ENCODE measurements at regions not wholly inside any gene's neighbourhood (a gene's known extent, or its start where the extent isn't known, plus 50 kb on each side); places are given as distances from the start of the nearest gene placed in this dataset.
"Not testable (repeated sequence)": the region's sequence is repeated elsewhere in the genome, so short reads cannot be mapped to it uniquely, and the experiment has no call there.

GRCh38 chr4:165548702-165549101 is 169.9 kb downstream of the CPE start:
- DNase-seq = no peak

GRCh38 chr4:165553221-165553810 is 174.5 kb downstream of the CPE start:
- no peak for DNase-seq

GRCh38 chr4:165555302-165555701 is 176.5 kb downstream of the CPE start:
- DNase-seq = no peak

DNA sequence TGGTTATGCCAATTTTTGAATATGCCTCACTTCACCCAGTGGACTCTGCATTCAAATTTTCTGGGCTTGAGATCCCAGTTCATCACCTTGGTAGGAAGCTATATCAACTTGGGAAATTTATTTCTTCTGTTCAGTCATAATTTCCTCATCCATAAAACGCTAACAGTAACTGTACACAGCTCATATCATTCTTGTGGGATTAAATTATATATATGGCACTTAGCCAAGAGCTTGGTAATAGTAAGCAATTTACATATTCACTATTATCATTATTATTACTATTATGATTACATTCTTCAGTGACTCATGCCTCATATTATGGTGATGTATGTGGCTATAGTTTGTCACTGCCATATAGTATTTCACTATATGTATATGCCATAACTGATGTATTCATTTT is 177.6 kb downstream of the CPE start:
- DNase-seq = no peak

DNA sequence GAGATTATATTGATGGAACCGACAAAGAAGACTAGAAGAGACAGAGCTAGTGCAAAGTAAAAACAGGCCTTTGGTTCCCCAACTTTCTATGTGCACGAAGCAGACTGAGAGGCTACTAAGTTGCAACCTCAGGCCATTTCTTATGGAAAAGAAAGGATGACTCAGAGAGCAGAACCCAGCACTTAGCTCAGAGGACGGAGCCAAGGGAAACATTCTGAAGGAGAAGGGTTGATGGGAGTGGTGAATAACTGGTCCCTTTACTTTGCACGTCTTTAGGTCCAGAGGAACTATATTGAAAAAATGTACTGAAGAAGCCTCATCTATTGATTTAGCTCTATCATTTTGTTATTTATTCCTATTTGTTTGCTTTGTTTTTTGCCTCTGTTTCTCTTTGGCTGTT is 182.1 kb downstream of the CPE start:
- DNase-seq = no peak

GRCh38 chr4:165563851-165564250 is 185.0 kb downstream of the CPE start:
- no peak for DNase-seq

- DNase-seq = no peak
Observed at GRCh38 chr4:165569031-165569430, 190.2 kb downstream of the CPE start.

- not testable (repeated sequence) for DNase-seq
Observed at GRCh38 chr4:165571476-165571875, 192.7 kb downstream of the CPE start.

- no peak for DNase-seq
Observed at GRCh38 chr4:165580351-165580905, 201.6 kb downstream of the CPE start.

DNA sequence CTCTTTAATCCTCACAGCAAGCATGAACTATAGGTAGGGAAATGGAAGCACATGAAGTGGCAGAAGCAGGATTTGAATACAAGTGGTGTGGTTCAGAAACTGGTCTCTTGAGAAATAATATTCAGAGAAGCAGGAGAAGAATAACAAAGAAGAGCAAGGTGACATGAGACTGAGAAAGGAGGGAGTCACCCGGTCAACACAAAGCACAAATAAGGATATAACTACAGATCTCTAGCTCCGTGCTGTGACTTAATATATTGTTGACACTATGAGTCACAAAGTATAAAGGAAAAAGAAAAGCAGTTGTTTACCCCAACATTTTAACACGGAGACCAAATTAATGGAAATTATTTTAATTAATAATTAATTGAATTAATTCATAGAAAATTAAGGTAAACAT is 204.5 kb downstream of the CPE start:
- no peak for DNase-seq

DNA sequence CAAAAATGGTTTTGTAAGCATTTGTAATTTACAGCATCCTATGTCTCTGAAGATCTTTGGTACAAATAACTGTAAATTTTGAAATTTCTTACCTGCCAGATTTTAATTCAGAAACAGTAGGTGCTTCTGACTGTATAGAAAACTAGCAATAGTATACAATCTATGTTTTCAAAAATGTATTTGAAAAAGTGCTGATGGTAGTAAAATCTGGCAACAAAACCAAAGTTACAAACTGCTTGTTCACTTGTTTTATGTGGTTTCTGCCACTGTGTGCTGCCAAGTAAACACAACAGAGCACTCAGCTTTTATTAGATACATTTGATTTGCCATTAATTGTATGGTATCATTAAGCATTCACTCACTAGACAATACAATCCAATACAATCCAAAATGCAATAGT is 206.1 kb downstream of the CPE start:
- DNase-seq = no peak

- DNase-seq = no peak
Observed at GRCh38 chr4:165588534-165589315, 209.9 kb downstream of the CPE start.

DNA sequence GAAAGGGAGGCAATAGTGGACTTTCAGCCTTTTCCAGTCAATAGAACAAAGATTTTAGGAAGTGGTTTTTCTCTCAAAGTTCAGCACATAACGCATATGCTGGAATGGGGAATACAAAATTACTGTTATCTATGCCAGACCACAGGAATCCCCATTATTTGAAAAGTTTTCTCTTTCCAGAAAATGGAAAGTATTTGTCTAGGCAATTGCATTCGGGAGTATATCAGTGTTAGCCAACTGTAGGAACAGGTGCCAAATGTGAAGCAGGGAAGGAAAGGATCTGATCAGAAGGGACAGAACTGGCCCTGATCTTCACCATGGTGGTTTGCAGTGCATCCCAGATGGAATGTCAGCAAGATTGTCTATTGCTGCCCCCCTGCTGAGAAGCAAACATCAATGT is 213.6 kb downstream of the CPE start:
- no peak for DNase-seq

GRCh38 chr4:165597581-165598480 is 219.0 kb downstream of the CPE start:
- DNase-seq = no peak

DNA sequence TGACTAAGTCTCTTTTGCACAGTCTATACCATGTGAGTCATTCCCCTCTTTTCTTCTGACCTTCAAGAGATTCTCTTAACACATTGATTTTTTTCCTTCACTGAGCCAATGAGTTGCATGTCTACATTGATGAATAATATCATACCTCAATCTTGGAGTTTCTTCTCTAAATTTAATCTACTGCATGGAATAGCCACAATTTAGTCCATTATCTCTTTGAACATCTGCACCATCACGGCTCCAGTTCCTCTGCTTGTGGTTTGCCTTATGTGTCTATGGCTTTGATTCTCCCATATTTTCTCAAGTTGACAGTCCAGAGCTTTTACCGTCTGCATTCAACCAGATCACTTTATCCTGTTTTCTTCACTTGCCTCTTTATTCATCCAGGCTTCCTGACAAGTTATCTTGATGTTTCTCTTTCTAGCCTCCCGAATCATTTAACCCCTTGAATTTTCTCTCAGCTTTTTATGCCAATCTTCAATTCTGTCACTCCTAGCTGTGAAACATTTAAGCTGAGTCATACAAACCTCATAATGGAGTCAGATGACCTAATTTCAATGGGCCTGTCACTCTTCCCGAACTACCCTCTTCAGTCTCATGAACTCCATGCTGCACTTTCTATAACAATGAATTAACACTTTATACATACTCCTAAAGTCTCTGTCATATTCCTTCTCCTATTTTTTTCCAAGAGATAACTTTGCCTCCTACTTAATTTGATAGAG is 222.3 kb downstream of the CPE start:
- DNase-seq = no peak

DNA sequence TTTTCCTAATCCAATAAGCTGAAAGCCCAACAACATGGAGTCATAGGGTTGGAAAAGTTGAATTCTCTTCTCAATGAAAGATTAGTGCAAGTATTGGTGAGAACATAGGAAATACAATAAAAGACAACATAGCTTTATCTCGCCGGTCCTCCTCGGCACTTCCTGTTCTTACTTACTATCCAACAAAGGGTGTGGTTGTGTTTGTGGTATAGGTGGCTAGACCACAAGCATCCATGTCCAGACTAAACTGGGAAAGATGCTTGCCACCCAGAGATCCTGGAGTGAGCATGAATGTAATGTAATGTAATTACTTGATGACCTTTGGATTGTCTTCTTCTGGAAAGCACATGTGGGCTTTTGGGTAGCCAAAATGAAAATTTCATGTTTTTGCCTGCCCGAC is 223.8 kb downstream of the CPE start:
- DNase-seq = no peak

- no peak for DNase-seq
Observed at GRCh38 chr4:165604181-165604580, 225.4 kb downstream of the CPE start.

GRCh38 chr4:165605811-165606210 is 227.0 kb downstream of the CPE start:
- no peak for DNase-seq

- DNase-seq = no peak
Observed at GRCh38 chr4:165606465-165607205, 227.8 kb downstream of the CPE start.

GRCh38 chr4:165609653-165610052 is 230.8 kb downstream of the CPE start:
- DNase-seq = no peak

DNA sequence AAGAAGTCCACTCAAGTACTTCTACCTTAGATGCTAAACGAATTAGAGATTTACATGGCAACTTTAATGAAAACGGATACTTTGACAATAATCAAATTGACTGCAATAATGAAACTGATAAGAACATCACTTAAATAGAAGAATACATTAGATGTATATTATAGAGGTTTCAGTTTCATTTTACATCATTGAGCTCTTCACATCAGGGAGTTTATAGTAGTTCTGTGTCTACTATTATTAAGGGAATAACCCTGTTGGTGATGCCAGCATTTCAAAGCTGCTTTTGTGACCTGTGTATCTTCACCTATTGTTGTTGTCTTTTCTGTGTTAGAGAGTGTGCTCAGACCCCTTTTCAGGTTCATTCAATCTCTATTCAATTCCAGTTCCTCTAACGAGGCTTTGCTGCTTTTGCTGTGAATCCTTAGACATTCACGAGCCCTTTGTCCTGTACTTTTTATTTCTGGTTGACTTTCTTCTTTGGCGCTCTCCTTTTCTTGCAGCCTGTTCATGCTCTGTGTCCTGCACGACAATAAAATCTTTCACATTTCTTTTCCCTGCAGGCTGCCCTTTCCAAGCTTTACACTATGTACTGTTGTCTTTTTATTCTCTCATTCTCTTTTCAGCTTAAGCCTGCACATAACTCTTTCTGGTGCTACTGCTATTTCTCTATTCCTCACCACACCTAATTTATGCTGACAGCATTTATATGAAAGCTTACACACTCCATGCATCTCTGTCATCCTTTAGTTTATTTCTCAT is 232.1 kb downstream of the CPE start:
- DNase-seq = no peak

All from NCI-H1092 (cell line).